SK-N-SH (cell line): ENCODE measurements at regions not wholly inside any gene's neighbourhood (a gene's known extent, or its start where the extent isn't known, plus 50 kb on each side); places are given as distances from the start of the nearest gene placed in this dataset.

ENCODE experiments used
- CTCF ChIA-PET: fragments of 300-600, 350-600 bp; formaldehyde crosslinking; extraction: SDS; loops from one replicate; lab custom pipeline; 2021; lab: Yijun Ruan, JAX
- POLR2A ChIA-PET: fragments of 350-600 bp; sonication (Branson Sonifier 250); formaldehyde crosslinking; extraction: SDS; loops from one replicate; lab custom pipeline; 2020; ENCODE audit warnings: antibody characterized with exemption, inconsistent platforms; lab: Yijun Ruan, JAX
- DNase-seq: peaks from one replicate; pipeline ENCODE4 v3.0.0; 2012
- H2AFZ ChIP-seq: fragments of 200-600 bp; sonication (generic); 2 replicates; pipeline ENCODE4 v1.8.1; 2016; ENCODE audit warnings: antibody characterized with exemption, mild to moderate bottlenecking, low read depth
- H3F3A ChIP-seq: fragments of 200-600 bp; sonication (generic); replicated peaks from 2 replicates; pipeline ENCODE3; 2016; ENCODE audit warnings: antibody characterized with exemption, mild to moderate bottlenecking; ENCODE audit not compliant: insufficient read depth
- H3K27ac ChIP-seq, 2 experiments: fragments of 200-500 bp in 1 of 2; fragments of 200-600 bp in 1 of 2; sonication (Bioruptor generic) in 1 of 2; sonication (generic), shearing (Covaris generic) in 1 of 2; 2 replicates each; pipeline versions ENCODE4 v1.5.1 to v1.6.1; 2014 to 2016; ENCODE audit warnings: low read depth in 2 of 2, inconsistent platforms in 1 of 2, low read length in 1 of 2, mild to moderate bottlenecking in 1 of 2, mixed read lengths in 1 of 2
- H3K27me3 ChIP-seq: fragments of 200-600 bp; sonication (generic), shearing (Covaris generic); 2 replicates; pipeline ENCODE4 v1.6.1; 2016; ENCODE audit warnings: mixed run types; ENCODE audit not compliant: insufficient read depth
- H3K36me3 ChIP-seq, 2 experiments: fragments of 200-500 bp in 1 of 2; fragments of 200-600 bp in 1 of 2; sonication (Bioruptor generic) in 1 of 2; sonication (generic) in 1 of 2; replicated peaks in 1 of 2; 2 replicates each; pipeline versions ENCODE3 to v1.5.1; 2014 to 2016; ENCODE audit warnings: low read length in 1 of 2, mild to moderate bottlenecking in 1 of 2; ENCODE audit not compliant: insufficient read depth in 2 of 2, control insufficient read depth in 1 of 2
- H3K4me1 ChIP-seq, 2 experiments: fragments of 200-500 bp in 1 of 2; fragments of 200-600 bp in 1 of 2; sonication (Bioruptor generic) in 1 of 2; sonication (generic), shearing (Covaris generic) in 1 of 2; 2 replicates each; pipeline versions ENCODE4 v1.5.1 to v1.6.1; 2014 to 2016; ENCODE audit warnings: low read depth in 1 of 2, low read length in 1 of 2, mixed run types in 1 of 2; ENCODE audit not compliant: insufficient read depth in 2 of 2, control insufficient read depth in 1 of 2
- H3K4me2 ChIP-seq: fragments of 200-600 bp; sonication (generic), shearing (Covaris generic); 2 replicates; pipeline ENCODE4 v1.6.1; 2017; ENCODE audit warnings: mixed run types
- H3K4me3 ChIP-seq, 2 experiments: fragments of 200-500 bp in 1 of 2; fragments of 200-600 bp in 1 of 2; sonication (Bioruptor generic) in 1 of 2; sonication (generic), shearing (Covaris generic) in 1 of 2; 2 replicates each; pipeline versions ENCODE4 v1.5.1 to v1.8.1; 2014 to 2016; ENCODE audit warnings: low read depth in 2 of 2, inconsistent platforms in 1 of 2, low read length in 1 of 2, mild to moderate bottlenecking in 1 of 2, mixed read lengths in 1 of 2, moderate library complexity in 1 of 2
- H3K79me2 ChIP-seq: fragments of 200-600 bp; sonication (generic); 2 replicates; pipeline ENCODE4 v1.8.1; 2017; ENCODE audit warnings: mild to moderate bottlenecking; ENCODE audit not compliant: insufficient read depth
- H3K9ac ChIP-seq: fragments of 200-600 bp; sonication (generic); 2 replicates; pipeline ENCODE4 v1.6.1; 2017; ENCODE audit warnings: mixed run types
- H3K9me2 ChIP-seq: fragments of 200-600 bp; sonication (generic); 2 replicates; pipeline ENCODE4 v1.6.1; 2017; ENCODE audit warnings: mixed run types
- H3K9me3 ChIP-seq: fragments of 200-600 bp; sonication (generic); 2 replicates; pipeline ENCODE4 v1.6.1; 2017; ENCODE audit warnings: mixed run types, mild to moderate bottlenecking, moderate library complexity
- H4K20me1 ChIP-seq: fragments of 200-600 bp; sonication (generic); 2 replicates; pipeline ENCODE4 v1.6.1; 2017; ENCODE audit warnings: mild to moderate bottlenecking, mixed run types; ENCODE audit not compliant: insufficient read depth
- CTCF ChIP-seq: fragments of 200-600 bp; sonication (generic); IDR thresholded peaks from 2 replicates; pipeline ENCODE4 v1.6.1; 2017; ENCODE audit warnings: antibody characterized with exemption, mild to moderate bottlenecking, moderate library complexity
- ELF1 ChIP-seq: IDR thresholded peaks from 2 replicates; pipeline ENCODE4 v1.4.0; 2012
- EZH2phosphoT487 ChIP-seq: fragments of 200-600 bp; sonication (generic); IDR thresholded peaks from 2 replicates; pipeline ENCODE4 v1.6.1; 2017; ENCODE audit warnings: low read depth, mixed run types, mild to moderate bottlenecking, antibody characterized with exemption, moderate library complexity, borderline replicate concordance
- FOSL2 ChIP-seq: IDR thresholded peaks from 2 replicates; pipeline ENCODE4 v1.4.0; 2012; ENCODE audit warnings: low read depth, mild to moderate bottlenecking, moderate library complexity, borderline replicate concordance
- FOXM1 ChIP-seq: IDR thresholded peaks from 2 replicates; pipeline ENCODE4 v1.4.0; 2012; ENCODE audit warnings: low read depth, mild to moderate bottlenecking
- GABPA ChIP-seq: IDR thresholded peaks from 2 replicates; pipeline ENCODE4 v1.4.0; 2012; ENCODE audit warnings: low read depth, mild to moderate bottlenecking
- MAX ChIP-seq: IDR thresholded peaks from 2 replicates; pipeline ENCODE4 v1.4.0; 2012; ENCODE audit warnings: low read depth
- MEF2A ChIP-seq: IDR thresholded peaks from 2 replicates; pipeline ENCODE4 v1.4.0; 2012; ENCODE audit warnings: low read depth, borderline replicate concordance
- NFIC ChIP-seq: IDR thresholded peaks from 2 replicates; pipeline ENCODE4 v1.4.0; 2012; ENCODE audit warnings: borderline replicate concordance
- NRF1 ChIP-seq: IDR thresholded peaks from 2 replicates; pipeline ENCODE4 v1.6.1; 2012; ENCODE audit warnings: low read depth, mild to moderate bottlenecking, low read length
- POLR2AphosphoS5 ChIP-seq: IDR thresholded peaks from 2 replicates; pipeline ENCODE4 v1.6.1; 2012; ENCODE audit warnings: low read depth, low read length
- SMC3 ChIP-seq: IDR thresholded peaks from 2 replicates; pipeline ENCODE4 v1.6.1; 2012; ENCODE audit warnings: low read depth, low read length, improper control_type of control experiment
- TAF1 ChIP-seq: IDR thresholded peaks from 2 replicates; pipeline ENCODE4 v1.6.1; 2012; ENCODE audit warnings: low read depth, mild to moderate bottlenecking, low read length, moderate library complexity, borderline replicate concordance
- USF1 ChIP-seq: IDR thresholded peaks from 2 replicates; pipeline ENCODE4 v1.4.0; 2012; ENCODE audit warnings: low read depth, borderline replicate concordance
- USF2 ChIP-seq: fragments of 150-350 bp; IDR thresholded peaks from 2 replicates; pipeline ENCODE4 v1.6.1; 2017; ENCODE audit warnings: antibody characterized with exemption, low read length, low read depth, borderline replicate concordance
- WGBS: methylation state at CpG from one replicate; pipeline ENCODE4 v1.1.6; 2017; ENCODE audit warnings: low lambda C conversion rate; 5-methylcytosine and 5-hydroxymethylcytosine counted together

GRCh38 chr3:177610686-177611633, 413.7 kb upstream of the TBL1XR1 start:
- Histone ChIP-seq H2AFZ (no peak overlapping the region), H3K79me2 (no peaks in the 10 kb centered on the region), H3K27ac (peak overlapping the region in 1 of 2 experiments; percentile 45; a peak in 2 of 4 replicates), H4K20me1 (no peaks in the 10 kb centered on the region), H3K4me1 (peaks cover 5 to 14% of the 10 kb centered on the region in 2 experiments; a peak in 3 of 4 replicates), H3K27me3 (no peaks in the 10 kb centered on the region), H3K9me3 (no peaks in the 10 kb centered on the region), H3K4me3 (no peak overlapping the region), H3K9ac (no peak overlapping the region), H3K36me3 (no peaks in the 10 kb centered on the region), H3K4me2 (no peak overlapping the region), H3K9me2 (no peaks in the 10 kb centered on the region), H3F3A (no peaks in the 10 kb centered on the region)
- no peak for DNase-seq
- peak; percentile 43; the same call in 1 of the 2 replicates for TF ChIP-seq NFIC
- no peak for TF ChIP-seq FOSL2
- POLR2A ChIA-PET: no interaction called here
- WGBS: 78% methylated on average over 5 of the region's 5 CpGs
- CTCF ChIA-PET: no interaction called here

GRCh38 chr3:177611752-177612334, 414.6 kb upstream of the TBL1XR1 start:
- H3F3A ChIP-seq: no peaks in the 10 kb centered on the region
- no peak overlapping the region for H2AFZ ChIP-seq
- H3K9me2 ChIP-seq: no peaks in the 10 kb centered on the region
- no peaks in the 10 kb centered on the region for H4K20me1 ChIP-seq
- WGBS: 80% methylated on average over 6 of the region's 6 CpGs
- no peak for DNase-seq
- H3K4me2 ChIP-seq: no peak overlapping the region
- no peak for TF ChIP-seq USF1
- no peak for TF ChIP-seq MEF2A
- TF ChIP-seq FOXM1: no peak
- TF ChIP-seq NRF1: no peak
- TF ChIP-seq CTCF: no peak
- no peak for TF ChIP-seq USF2
- no peak for TF ChIP-seq POLR2AphosphoS5
- no peak for TF ChIP-seq ELF1
- TF ChIP-seq SMC3: no peak
- no peak for TF ChIP-seq TAF1
- TF ChIP-seq EZH2phosphoT487: no peak
- no peak for TF ChIP-seq MAX
- no peak for TF ChIP-seq GABPA
- H3K27ac ChIP-seq: peak overlapping the region in 1 of 2 experiments; percentile 45; a peak in 2 of 4 replicates
- no peak overlapping the region for H3K4me3 ChIP-seq
- POLR2A ChIA-PET: no interaction called here
- H3K9ac ChIP-seq: no peak overlapping the region
- H3K4me1 ChIP-seq: peaks cover 5 to 12% of the 10 kb centered on the region in 2 experiments; a peak in 3 of 4 replicates
- no peaks in the 10 kb centered on the region for H3K27me3 ChIP-seq
- CTCF ChIA-PET: no interaction called here
- no peaks in the 10 kb centered on the region for H3K9me3 ChIP-seq
- H3K79me2 ChIP-seq: no peaks in the 10 kb centered on the region
- no peaks in the 10 kb centered on the region for H3K36me3 ChIP-seq
